Skeletal muscle tissue (tissue), 3 donors: ENCODE measurements at regions not wholly inside any gene's neighbourhood (a gene's known extent, or its start where the extent isn't known, plus 50 kb on each side); places are given as distances from the start of the nearest gene placed in this dataset.

Experiments used
- H3K27ac ChIP-seq: one replicate; pipeline ENCODE4 v1.7.0; 2013; ENCODE audit warnings: mild to moderate bottlenecking, low read depth, low read length, inconsistent platforms
- H3K27me3 ChIP-seq, 3 donors: one replicate each; pipeline ENCODE4 v1.7.0; 2013; ENCODE audit warnings: low read length in 3 of 3; ENCODE audit not compliant: control insufficient read depth in 3 of 3, insufficient read depth in 3 of 3
- H3K36me3 ChIP-seq, 3 donors: one replicate each; pipeline ENCODE4 v1.7.0; 2013; ENCODE audit warnings: low read length in 3 of 3; ENCODE audit not compliant: control insufficient read depth in 3 of 3, insufficient read depth in 3 of 3
- H3K4me1 ChIP-seq, 3 donors: one replicate each; pipeline ENCODE4 v1.7.0; 2013; ENCODE audit warnings: low read length in 3 of 3, mild to moderate bottlenecking in 3 of 3; ENCODE audit not compliant: control insufficient read depth in 3 of 3, insufficient read depth in 3 of 3
- H3K4me3 ChIP-seq, 3 donors: one replicate each; pipeline ENCODE4 v1.7.0; 2013; ENCODE audit warnings: low read length in 3 of 3
- H3K9ac ChIP-seq, 3 donors: one replicate each; pipeline ENCODE4 v1.7.0; 2013; ENCODE audit warnings: low read length in 3 of 3, mild to moderate bottlenecking in 3 of 3, moderate library complexity in 2 of 3, low read depth in 1 of 3
- H3K9me3 ChIP-seq, 3 donors: one replicate each; pipeline ENCODE4 v1.7.0; 2013; ENCODE audit warnings: low read length in 3 of 3; ENCODE audit not compliant: control insufficient read depth in 3 of 3
- donor health status: Osteomylitis.

GRCh38 chr13:91162180-91162579 lies 185.3 kb upstream of the MIR17HG start:
- H3K4me3 ChIP-seq = no peak overlapping the region
- H3K4me1 ChIP-seq = no peaks in the 10 kb centered on the region
- H3K9me3 ChIP-seq = no peaks in the 10 kb centered on the region
- H3K36me3 ChIP-seq = no peaks in the 10 kb centered on the region
- H3K27ac ChIP-seq = no peak overlapping the region
- no peak overlapping the region for H3K9ac ChIP-seq
- H3K27me3 ChIP-seq = no peaks in the 10 kb centered on the region

GRCh38 chr13:91162589-91162988 lies 184.9 kb upstream of the MIR17HG start:
- no peak overlapping the region for H3K27ac ChIP-seq
- H3K9ac ChIP-seq = no peak overlapping the region
- no peaks in the 10 kb centered on the region for H3K9me3 ChIP-seq
- H3K4me1 ChIP-seq = no peaks in the 10 kb centered on the region
- no peaks in the 10 kb centered on the region for H3K36me3 ChIP-seq
- H3K4me3 ChIP-seq = no peak overlapping the region
- H3K27me3 ChIP-seq = no peaks in the 10 kb centered on the region

- H3K27me3 ChIP-seq = peaks cover 0 to 5% (median 0%) of the 10 kb centered on the region in 3 donors
- H3K4me1 ChIP-seq = no peaks in the 10 kb centered on the region
- no peaks in the 10 kb centered on the region for H3K36me3 ChIP-seq
- no peak overlapping the region for H3K9ac ChIP-seq
- no peak overlapping the region for H3K4me3 ChIP-seq
- H3K9me3 ChIP-seq = no peaks in the 10 kb centered on the region
- no peak overlapping the region for H3K27ac ChIP-seq
Observed at GRCh38 chr13:91165758-91166157, 181.7 kb upstream of the MIR17HG start.

GRCh38 chr13:91166714-91167511 lies 180.6 kb upstream of the MIR17HG start:
- Histone ChIP-seq H3K36me3 (no peaks in the 10 kb centered on the region), H3K9ac (no peak overlapping the region), H3K4me3 (no peak overlapping the region)

GRCh38 chr13:91167706-91168385 lies 179.6 kb upstream of the MIR17HG start:
- Histone ChIP-seq H3K9ac (no peak overlapping the region), H3K36me3 (no peaks in the 10 kb centered on the region), H3K27me3 (peaks cover 0 to 6% (median 0%) of the 10 kb centered on the region in 3 donors), H3K4me3 (no peak overlapping the region), H3K27ac (no peak overlapping the region), H3K4me1 (no peaks in the 10 kb centered on the region), H3K9me3 (no peaks in the 10 kb centered on the region)

More at GRCh38 chr13:91166714-91167511, 180.6 kb upstream of the MIR17HG start:
- Histone ChIP-seq H3K9me3 (no peaks in the 10 kb centered on the region), H3K4me1 (no peaks in the 10 kb centered on the region), H3K27me3 (peaks cover 0 to 6% (median 0%) of the 10 kb centered on the region in 3 donors), H3K27ac (no peak overlapping the region)

- H3K9me3 ChIP-seq = no peaks in the 10 kb centered on the region
- no peak overlapping the region for H3K27ac ChIP-seq
- H3K4me1 ChIP-seq = no peaks in the 10 kb centered on the region
- no peak overlapping the region for H3K4me3 ChIP-seq
- peaks cover 0 to 8% (median 0%) of the 10 kb centered on the region in 3 donors for H3K27me3 ChIP-seq
- no peak overlapping the region for H3K9ac ChIP-seq
- no peaks in the 10 kb centered on the region for H3K36me3 ChIP-seq
Observed at GRCh38 chr13:91168386-91168711, 179.1 kb upstream of the MIR17HG start.

- Histone ChIP-seq H3K4me1 (no peaks in the 10 kb centered on the region), H3K27ac (no peak overlapping the region), H3K27me3 (peaks cover 0 to 11% (median 0%) of the 10 kb centered on the region in 3 donors), H3K4me3 (no peak overlapping the region), H3K9ac (no peak overlapping the region), H3K9me3 (no peaks in the 10 kb centered on the region), H3K36me3 (no peaks in the 10 kb centered on the region)
Observed at GRCh38 chr13:91169321-91170050, 178.0 kb upstream of the MIR17HG start.

GRCh38 chr13:91172160-91172559 lies 175.3 kb upstream of the MIR17HG start:
- Histone ChIP-seq H3K9ac (no peak overlapping the region), H3K9me3 (no peaks in the 10 kb centered on the region), H3K4me1 (no peaks in the 10 kb centered on the region)

GRCh38 chr13:91174886-91175501 lies 172.5 kb upstream of the MIR17HG start:
- Histone ChIP-seq H3K27ac (no peak overlapping the region), H3K4me1 (no peaks in the 10 kb centered on the region), H3K9ac (no peak overlapping the region), H3K36me3 (no peaks in the 10 kb centered on the region), H3K4me3 (no peak overlapping the region), H3K9me3 (no peaks in the 10 kb centered on the region), H3K27me3 (peaks cover 0 to 26% (median 3%) of the 10 kb centered on the region in 3 donors)

More at GRCh38 chr13:91172160-91172559, 175.3 kb upstream of the MIR17HG start:
- Histone ChIP-seq H3K27me3 (peaks cover 0 to 26% (median 3%) of the 10 kb centered on the region in 3 donors), H3K27ac (no peak overlapping the region), H3K36me3 (no peaks in the 10 kb centered on the region), H3K4me3 (no peak overlapping the region)
